Esophagus muscularis mucosa (tissue), 4 donors: ENCODE measurements at regions not wholly inside any gene's neighbourhood (a gene's known extent, or its start where the extent isn't known, plus 50 kb on each side); places are given as distances from the start of the nearest gene placed in this dataset.

Experiments used
- EP300 ChIP-seq: sonication (generic); formaldehyde crosslinking; IDR thresholded peaks from one replicate; pipeline ENCODE4 v1.6.1; 2017; ENCODE audit warnings: antibody characterized with exemption
- POLR2A ChIP-seq: fragments of 450-650 bp; IDR thresholded peaks from one replicate; pipeline ENCODE4 v1.6.1; 2017; ENCODE audit warnings: antibody characterized with exemption, moderate library complexity, mild to moderate bottlenecking, low read depth
- POLR2AphosphoS5 ChIP-seq, 2 donors: sonication (generic); formaldehyde crosslinking; IDR thresholded peaks; one replicate each; pipeline ENCODE4 v1.6.1; 2017; ENCODE audit warnings: antibody characterized with exemption in 2 of 2
- TF ChIP-seq, protein P1 (sequence below), 3 experiments: fragments of 200-600 bp in 2 of 3; fragments of 450-650 bp in 1 of 3; sonication (generic) in 2 of 3; IDR thresholded peaks; one replicate each; pipeline ENCODE4 v1.5.1; 2017 to 2019; ENCODE audit warnings: antibody characterized with exemption in 3 of 3, mild to moderate bottlenecking in 2 of 3, moderate library complexity in 1 of 3

DNA sequence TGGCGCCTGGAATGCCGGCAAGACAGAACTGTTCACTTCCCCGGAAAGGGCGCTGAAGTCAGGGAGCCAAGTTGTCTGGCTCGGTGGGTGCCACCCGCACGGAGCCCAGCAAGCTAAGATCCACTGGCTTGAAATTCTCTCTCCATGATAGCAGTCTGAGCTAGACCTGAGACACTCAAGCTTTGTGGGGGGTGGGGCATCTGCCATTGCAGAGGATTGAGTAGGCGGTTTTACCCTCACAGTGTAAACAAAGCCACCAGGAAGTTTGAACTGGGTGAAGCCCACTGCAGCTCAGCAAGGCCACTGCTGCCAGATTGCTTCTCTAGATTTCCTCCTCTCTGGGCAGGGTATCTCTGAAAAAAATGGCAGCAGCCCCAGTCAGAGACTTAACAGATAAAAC, 277.4 kb downstream of the SLCO4C1 start:
- TF ChIP-seq POLR2AphosphoS5 (IDR thresholded peaks at IDR 0.05) (no peak), POLR2A (no peak), EP300 (no peak)
- TF ChIP-seq, protein P1, sequence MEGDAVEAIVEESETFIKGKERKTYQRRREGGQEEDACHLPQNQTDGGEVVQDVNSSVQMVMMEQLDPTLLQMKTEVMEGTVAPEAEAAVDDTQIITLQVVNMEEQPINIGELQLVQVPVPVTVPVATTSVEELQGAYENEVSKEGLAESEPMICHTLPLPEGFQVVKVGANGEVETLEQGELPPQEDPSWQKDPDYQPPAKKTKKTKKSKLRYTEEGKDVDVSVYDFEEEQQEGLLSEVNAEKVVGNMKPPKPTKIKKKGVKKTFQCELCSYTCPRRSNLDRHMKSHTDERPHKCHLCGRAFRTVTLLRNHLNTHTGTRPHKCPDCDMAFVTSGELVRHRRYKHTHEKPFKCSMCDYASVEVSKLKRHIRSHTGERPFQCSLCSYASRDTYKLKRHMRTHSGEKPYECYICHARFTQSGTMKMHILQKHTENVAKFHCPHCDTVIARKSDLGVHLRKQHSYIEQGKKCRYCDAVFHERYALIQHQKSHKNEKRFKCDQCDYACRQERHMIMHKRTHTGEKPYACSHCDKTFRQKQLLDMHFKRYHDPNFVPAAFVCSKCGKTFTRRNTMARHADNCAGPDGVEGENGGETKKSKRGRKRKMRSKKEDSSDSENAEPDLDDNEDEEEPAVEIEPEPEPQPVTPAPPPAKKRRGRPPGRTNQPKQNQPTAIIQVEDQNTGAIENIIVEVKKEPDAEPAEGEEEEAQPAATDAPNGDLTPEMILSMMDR (IDR thresholded peaks at IDR 0.05): no peak
